Right lobe of liver (tissue), 4 donors: ENCODE measurements at regions not wholly inside any gene's neighbourhood (a gene's known extent, or its start where the extent isn't known, plus 50 kb on each side); places are given as distances from the start of the nearest gene placed in this dataset.

ENCODE experiments used
- POLR2A ChIP-seq: fragments of 450-650 bp; IDR thresholded peaks from one replicate; pipeline ENCODE4 v1.6.1; 2017; ENCODE audit warnings: antibody characterized with exemption, mild to moderate bottlenecking
- TF ChIP-seq, protein P1 (sequence below), 4 donors: fragments of 200-600 bp in 3 of 4; fragments of 450-650 bp in 1 of 4; IDR thresholded peaks; one replicate each; pipeline versions ENCODE4 v1.5.1 to v1.8.0; 2016 to 2022; ENCODE audit warnings: antibody characterized with exemption in 4 of 4, mild to moderate bottlenecking in 2 of 4
- donor health status: DM: no; HTN: no; CAD: no.
- donor health status: DM: no; HTN: no; CAD: no.
- donor health status: DM: no; HTN: yes; CAD: no.

DNA sequence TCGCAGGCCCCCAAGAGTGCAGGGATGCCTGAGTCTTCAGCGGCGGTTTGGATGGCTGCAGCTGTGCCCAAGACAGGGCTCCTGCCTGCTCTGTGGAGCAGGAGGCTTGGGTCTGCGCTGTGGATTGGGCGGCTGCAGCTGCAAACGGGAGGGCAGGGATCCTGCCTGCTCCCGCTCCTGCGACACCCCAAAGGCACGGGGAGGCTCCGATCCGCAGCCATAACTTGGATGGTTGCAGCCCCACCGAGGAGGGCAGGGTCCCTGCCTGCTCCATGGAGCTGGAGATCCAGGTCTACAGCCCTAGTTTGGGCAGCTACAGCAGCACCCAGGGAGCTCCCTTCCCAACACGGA lies 898.8 kb upstream of the NEGR1 start:
- TF ChIP-seq, protein P1, sequence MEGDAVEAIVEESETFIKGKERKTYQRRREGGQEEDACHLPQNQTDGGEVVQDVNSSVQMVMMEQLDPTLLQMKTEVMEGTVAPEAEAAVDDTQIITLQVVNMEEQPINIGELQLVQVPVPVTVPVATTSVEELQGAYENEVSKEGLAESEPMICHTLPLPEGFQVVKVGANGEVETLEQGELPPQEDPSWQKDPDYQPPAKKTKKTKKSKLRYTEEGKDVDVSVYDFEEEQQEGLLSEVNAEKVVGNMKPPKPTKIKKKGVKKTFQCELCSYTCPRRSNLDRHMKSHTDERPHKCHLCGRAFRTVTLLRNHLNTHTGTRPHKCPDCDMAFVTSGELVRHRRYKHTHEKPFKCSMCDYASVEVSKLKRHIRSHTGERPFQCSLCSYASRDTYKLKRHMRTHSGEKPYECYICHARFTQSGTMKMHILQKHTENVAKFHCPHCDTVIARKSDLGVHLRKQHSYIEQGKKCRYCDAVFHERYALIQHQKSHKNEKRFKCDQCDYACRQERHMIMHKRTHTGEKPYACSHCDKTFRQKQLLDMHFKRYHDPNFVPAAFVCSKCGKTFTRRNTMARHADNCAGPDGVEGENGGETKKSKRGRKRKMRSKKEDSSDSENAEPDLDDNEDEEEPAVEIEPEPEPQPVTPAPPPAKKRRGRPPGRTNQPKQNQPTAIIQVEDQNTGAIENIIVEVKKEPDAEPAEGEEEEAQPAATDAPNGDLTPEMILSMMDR (IDR thresholded peaks at IDR 0.05) = no peak
- no peak for TF ChIP-seq POLR2A
